HG03432 (cell line): ENCODE measurements at regions not wholly inside any gene's neighbourhood (a gene's known extent, or its start where the extent isn't known, plus 50 kb on each side); places are given as distances from the start of the nearest gene placed in this dataset.

ENCODE experiments used
- ATAC-seq: cut with Tn5 transposase; IDR thresholded peaks from one replicate; pipeline ENCODE4 v1.9.1; 2021; ENCODE audit warnings: mild to moderate bottlenecking, moderate library complexity; ENCODE audit not compliant: unreplicated experiment

DNA sequence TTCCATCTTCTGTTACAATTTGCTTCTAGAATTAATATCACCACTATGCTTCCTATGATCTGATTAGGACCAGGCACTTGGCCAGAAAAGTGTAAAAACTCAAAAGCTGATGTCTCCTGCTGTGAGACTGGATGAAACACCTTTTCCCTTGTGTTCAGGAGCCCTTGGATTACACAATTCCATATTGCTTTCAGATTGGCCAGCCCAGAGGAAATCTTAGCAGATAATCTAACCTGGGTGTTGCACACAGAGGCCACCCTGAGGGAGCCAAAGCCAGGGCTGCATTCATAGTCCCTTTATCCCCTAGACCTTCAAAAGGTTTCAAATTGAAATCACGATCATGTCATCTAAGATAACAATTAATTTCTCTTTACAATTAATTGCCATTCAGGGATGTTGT is 94.1 kb upstream of the SELENOP start:
- ATAC-seq, result no peak

DNA sequence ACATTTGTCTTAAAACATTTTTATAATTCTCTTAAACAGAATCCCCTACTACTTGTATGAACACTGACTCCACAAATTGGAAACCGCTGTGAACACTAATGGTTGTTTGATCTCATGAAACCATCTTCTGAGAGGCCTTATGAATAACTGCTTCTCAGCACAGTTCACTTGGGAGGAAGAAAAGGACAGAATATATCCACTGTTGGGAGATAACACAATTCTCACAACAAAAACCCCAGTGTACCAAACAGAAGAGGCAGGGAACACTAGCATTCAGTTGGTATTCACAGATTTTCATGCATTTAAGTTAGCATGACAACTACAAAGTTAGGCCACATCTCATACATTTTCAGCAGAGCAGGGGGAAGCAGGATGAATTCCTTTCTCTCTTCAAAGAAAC is 89.0 kb upstream of the SELENOP start:
- ATAC-seq, result no peak

DNA sequence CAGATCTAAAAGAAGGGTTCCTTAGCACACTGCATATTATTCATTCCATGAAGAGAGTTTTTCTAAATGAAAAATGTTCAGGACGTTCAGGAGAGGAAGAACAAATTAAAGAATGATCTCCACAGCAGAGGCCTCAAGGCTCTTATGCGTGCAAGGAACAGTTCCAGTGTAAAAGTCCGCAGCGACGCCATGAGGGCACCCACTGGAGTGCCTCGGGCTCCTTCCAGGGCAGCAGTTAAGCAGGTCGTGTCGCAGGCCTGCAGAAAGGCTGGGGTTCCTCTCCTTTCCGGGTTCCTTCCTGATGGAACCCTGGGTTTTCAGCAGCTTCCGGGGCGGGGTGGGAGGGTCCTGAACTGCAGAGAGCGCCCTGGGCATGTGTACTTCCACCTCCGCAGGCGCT is 87.1 kb upstream of the SELENOP start:
- ATAC-seq, result no peak

DNA sequence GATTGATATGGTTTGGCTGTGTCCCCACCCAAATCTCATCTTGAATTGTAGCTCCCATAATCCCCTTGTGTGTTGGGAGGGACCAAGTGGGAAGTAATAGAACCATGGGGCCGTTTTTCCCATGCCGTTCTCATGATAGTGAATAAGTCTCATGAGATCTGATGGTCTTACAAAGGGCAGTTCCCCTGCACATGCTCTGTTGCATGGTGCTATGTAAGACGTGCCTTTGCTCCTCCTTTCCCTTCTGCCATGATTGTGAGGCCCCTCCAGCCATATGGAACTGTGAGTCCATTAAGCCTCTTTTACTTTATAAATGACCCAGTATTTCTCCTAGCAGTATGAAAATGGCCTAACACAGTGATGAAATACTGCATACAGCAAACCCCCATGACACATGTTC is 84.8 kb upstream of the SELENOP start:
- ATAC-seq, result no peak

DNA sequence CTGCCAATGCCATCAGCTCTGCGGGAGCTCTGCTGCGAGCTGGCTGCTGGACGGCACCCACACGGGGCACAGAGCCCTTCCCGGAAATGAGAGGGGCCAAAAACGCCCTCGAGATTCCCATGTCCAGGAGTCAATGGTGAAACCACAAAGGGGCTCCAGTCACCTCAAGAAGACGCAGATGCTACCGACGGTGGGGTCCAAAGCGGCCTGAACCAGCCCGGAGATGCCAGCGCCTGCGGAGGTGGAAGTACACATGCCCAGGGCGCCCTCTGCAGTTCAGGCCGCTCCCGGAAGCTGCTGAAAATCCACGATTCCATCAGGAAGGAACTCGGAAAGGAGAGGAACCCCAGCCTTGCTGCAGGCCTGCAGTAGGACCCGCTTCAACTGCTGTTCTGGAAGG is 82.4 kb upstream of the SELENOP start:
- no peak for ATAC-seq

DNA sequence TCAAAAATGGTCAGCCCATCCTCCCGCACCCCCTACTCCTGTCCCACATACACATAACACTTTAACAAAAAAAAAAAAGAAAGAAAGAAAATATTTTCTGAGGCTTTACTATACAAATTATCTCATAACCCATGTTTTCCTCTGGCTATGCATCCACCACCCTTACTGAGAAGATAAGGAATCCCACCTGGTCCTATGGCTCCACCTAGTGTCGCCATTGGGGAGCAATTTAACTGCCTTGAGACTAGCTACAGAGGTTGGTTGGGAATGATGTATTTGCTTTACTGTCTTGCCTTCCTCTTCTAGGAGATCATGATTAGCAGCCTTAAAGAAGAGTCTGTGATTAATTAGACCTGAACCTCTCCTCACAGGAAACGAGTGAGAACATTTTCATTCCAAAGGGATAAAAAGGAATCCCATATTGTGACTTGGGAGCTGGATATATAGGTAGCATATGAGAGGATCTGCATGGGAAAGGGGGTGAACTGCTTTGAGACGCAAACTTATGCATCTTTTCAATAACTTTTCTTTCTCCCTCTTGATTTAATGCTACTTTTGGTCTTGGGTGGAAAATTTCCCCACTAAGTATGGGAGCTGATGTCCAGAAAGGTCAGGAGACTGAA is 77.7 kb upstream of the SELENOP start:
- ATAC-seq, result peak; percentile 96

DNA sequence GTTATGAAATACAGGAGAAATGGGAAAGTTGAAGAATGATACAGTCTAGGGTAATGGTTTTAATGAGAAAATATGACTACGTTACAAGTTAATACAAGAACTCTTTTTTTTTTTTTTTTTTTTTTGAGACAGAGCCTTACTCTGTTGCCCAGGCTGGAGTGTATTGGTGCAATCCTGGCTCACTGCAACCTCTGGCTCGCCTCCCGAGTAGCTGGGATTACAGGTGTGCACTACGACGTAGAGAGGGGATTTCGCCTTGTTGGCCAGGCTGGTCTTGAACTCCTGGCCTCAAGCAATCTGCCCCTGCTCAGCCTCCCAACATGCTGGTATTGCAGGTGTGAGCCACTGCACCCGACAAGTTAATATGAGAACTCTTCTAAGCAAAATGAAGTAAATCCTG is 77.1 kb upstream of the SELENOP start:
- no peak for ATAC-seq

DNA sequence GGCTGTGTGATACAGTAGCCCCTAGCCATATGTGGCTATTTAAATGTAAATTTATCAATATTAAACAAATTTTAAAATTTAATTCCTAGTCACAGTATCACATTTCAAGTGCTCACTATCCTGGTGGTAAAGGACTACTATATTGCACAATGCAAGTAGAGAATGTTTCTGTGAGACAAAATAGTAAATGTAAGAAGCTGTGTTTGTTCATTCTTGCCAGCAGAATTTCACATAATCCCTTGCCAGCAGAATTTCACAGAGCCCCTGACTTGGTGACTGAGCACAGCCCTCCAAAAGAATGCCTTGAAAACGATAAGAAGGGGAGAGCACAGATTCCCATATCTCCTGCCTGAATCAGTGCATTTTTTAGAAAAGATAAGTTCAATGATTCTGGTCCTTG is 75.9 kb upstream of the SELENOP start:
- ATAC-seq, result no peak

DNA sequence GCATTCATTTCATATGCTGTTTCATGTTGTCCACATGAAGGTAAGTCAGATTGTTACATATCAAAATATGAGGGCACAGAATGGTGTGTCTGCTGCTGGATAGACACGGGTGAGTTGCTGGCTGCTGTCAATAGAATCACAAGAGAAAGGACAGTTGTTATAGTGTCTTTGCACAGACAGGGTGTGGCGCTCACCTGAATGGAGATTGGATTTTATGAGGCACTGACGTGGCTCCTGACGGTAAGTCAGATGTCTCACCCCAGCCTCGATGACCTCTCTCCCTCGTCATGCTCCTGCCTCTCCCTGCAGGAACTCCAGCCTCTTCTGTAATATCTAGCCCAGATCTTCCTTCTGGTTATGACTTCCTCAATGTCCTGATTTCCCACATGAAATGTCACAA is 75.4 kb upstream of the SELENOP start:
- no peak for ATAC-seq

DNA sequence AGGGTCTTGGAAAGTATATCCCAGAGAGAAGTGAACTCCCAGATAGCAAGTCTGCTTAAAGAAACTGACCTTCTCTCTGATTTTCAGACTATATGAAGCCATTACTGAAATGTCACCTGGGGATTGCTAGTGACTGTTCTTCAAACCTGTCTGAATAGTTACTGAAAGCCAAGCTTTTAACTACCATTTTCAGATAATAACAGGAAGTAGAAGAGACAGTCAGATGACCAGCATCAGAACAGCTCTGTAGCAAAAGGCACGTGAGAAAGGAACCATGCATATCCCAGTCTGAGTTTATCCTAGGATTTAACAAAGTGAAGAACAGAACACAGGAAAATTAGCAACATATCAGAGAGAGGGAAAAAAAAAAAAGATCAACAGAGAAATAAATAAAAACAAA is 74.9 kb upstream of the SELENOP start:
- no peak for ATAC-seq

DNA sequence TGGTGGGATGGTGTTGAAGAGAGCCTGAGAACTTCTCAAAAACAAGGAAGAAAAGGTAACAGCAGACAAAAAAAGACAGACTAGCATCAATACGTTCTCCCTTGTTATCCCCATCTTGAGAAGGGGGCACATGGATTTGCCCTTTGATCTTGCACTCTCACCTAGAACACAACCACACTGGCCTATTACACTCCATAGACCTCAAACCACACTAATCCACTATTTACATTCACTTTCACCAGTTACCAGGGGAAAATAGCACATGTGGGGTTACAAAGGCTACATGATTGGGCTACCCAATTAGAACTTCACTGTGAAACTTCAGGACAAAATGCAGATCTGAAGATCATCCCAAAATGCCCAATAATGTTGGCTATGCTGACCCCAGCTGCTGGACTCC is 72.6 kb upstream of the SELENOP start:
- ATAC-seq, result no peak

DNA sequence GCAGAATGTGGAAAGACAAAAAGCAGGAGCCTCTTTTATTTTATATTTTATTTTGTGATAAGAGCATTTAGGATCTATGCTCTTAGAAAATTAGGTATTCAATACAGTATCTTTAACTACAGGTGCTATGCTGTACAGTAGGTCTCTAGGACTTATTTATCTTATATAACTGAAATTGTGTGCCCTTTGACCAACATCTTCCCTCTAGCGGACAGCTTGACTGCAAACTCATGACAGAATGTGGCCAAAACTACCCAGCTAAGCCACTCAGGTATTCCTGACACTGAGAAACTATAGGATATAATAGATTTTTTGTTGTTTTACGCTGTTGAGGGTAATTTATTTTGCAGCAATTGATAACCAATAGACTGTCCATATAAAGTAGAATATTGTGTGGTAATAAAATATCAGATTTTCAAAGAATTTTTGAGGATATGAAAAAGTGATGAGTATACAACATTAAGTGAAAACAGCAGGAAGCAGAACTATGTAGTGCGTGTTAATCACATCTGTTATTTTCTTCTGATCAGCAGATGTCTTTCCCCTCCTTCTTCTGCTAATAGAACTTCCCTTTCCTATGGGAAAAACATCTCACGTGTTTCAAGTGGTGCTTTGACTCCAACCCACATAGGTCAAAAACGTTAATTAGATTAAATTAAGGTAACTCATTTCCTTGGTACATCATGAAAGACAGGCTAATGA is 69.9 kb upstream of the SELENOP start:
- ATAC-seq, result no peak

DNA sequence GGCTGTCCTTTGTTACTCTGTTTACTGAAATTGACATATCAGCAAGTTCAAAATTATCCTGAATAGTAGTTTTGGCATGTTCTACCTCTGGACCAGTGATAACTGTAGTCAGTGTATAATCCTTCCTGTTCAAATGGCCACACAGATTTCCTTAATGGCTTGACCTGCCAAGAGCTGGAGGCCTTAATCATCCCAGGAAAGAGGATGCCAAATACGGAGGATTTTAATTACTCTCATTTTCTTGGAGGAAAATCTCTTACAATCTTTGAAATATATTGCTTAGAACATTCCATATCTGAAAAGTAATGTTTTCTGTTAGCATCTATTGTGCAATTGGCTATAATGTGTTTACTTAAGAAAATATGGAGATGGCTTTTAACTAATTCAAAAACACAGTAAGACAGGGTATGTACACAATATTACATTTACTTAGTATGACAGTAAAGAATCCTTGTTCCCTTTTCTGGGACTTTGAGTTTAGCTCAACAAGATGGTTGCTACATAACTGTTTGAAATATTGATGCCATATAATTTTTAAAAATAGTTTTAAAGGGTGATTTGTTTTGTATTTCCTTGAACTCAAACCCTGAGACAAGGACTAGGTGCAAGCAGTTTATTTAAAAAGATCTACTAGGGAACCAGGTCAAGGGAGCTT is 68.9 kb upstream of the SELENOP start:
- no peak for ATAC-seq

DNA sequence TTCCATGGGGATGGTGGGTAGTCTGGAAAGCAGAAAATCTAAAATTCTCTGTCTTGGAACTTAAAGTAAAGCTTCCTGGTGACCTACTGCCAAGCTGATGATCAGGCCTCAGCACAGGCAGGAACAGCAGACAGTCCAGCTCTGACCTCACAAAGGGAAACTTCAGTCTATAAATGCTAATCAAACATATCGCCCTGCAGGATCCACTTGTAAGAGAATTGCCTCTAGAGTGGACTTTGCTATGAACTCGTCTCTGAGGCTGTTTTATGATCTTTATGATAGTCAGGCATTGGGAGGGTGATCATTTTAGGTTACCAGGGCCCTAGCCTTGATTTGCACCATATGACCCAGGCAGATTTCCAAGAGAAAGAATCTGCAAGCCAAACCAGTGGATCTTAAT is 67.6 kb upstream of the SELENOP start:
- ATAC-seq, result no peak

DNA sequence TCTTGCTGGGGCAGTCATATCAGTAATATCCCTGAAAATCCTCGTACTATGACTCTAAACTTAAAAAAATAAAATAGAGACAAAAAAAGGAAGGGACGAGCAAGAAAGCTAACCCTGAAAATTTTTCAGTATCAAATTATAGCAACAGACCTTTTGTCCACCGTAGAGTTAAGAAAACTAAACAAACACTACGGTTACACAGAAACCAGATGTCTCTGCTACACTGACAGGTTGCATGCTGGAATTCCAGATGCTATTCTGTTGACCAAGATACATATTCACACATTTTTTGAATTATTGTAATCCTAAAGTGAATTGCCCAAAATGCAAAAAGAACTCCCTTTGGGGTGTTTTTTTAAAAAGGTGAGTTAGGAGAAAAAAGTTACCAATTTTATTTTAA is 66.9 kb upstream of the SELENOP start:
- ATAC-seq, result no peak

DNA sequence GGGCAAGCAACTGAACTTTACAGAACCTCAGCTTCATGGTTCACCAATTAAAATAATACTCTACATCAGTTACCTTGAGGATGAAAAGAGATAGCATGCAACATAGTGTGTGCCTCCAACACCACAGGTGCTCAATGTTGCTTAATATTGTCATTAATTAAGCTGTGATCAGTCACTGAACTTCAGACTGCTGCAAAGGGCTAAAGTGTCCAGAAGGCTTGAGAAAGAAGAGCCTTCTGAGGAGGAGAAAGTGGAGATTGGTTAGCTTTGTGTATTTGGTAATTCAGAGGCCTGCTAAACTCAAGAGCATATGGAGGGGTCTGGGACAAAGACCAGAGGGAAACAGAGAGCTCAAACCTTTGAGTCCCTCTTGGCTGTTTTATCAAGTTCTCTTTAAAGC is 66.3 kb upstream of the SELENOP start:
- ATAC-seq, result no peak

DNA sequence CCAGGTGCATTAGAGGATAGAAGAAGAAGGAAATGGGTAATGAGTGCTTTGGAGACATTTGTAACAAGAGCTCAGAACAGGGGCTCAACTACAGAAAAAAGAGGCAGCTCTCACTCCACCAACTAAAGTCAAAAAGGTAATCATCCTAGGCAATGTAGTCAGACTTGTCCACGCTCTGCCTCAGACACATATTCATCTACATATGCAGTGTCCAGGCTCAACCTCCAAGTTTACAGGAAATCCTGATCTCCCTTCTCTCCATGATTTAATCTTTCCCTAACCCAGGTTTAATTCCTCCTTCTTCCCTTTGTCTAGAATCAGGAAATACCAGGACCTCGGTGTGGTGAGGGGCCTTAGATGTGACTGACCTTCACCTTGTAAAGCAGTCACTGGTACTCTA is 65.7 kb upstream of the SELENOP start:
- ATAC-seq, result no peak

DNA sequence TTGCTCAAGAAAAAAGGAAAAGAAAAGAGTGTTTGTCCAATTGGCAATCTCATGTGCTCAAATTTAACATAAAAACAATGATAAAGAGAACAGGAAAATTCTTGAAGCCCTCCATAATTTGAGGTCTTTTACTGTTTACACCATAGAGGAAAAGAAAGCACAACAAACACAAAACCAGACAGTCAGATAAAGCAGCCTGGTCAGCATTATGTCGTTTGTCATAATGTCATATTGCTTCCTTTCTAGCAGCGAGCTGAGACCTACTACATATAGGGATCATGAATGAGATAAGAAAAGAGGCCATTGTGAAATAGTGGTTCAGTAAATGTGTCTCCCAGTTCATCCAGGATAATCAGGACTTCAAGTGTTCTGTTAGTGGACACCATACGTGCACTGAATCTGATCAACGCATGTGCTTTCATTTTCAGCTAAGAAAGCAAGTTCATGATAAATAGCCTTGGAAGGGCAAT is 64.7 kb upstream of the SELENOP start:
- no peak for ATAC-seq

DNA sequence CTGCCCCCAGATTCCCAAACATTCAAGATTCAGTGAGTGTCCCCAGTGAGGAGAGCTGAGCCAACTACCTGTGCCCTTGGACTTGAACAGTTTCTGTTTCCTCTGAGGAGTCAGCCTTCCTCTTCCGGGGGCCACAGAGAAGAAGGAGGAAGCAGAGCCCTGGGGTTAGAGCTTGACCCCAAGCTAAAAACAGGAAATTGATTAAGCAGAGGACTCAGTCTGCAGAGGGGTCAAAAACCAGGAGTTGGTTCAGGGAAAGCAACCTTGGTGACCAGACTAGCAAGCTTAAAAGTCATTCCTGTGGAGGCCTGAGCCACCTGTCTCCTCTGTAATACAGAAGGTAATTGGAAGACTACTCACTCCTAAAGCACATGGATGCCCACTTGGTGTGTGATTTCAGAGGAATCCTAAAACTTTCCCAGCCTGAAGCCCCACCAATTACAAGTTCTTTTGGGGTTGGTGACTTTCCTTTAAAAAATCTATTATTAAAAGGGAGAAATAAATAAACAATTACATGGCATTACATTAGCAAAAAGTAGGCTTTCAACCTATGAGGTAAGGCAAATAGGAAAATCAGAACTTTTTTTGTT is 64.2 kb upstream of the SELENOP start:
- ATAC-seq, result no peak

DNA sequence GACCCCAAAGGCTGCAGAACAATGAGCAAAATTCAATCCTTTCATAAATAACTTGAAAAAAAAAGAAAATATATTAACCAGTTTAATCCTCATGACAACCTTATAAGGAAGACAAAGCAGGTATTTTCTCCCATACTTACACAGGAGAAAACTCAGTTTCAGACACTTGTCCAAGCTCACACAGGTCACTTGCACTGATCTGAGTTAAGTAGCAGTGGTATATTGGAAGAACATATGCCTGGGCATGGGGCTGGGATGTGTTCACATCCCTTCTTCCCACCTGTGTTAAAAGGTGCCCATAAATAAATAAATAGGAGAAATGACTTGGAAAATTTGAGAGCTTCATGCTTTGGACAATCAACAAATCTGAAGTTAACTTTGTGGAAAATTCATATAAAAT is 63.5 kb upstream of the SELENOP start:
- no peak for ATAC-seq

DNA sequence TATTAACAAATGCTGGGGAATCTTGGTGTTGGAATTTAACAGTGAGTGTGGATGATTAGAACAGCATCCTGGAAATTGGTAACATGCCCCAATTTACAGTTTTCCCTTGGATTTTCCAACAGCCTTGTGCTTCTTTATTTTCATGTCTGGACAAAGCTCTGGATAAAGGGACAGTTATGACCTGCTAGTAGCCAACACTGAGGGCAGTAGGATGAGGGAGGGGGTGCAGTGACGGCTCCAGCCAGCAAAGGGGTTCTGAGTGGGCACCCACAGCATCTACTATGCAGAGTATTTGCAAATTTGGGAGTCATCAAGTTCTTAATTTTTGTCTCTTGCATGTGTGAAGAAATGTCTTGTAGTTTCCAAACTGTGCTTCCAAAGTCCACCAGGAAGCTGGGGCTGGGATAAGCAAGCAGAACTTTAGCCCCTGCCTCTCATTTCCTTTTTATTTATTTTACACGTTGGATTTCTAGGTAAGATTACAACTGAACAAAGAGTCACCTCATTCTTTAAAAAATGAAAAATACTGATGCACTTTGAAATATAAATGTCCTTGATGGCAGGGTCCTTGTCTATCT is 63.0 kb upstream of the SELENOP start:
- ATAC-seq, result no peak

DNA sequence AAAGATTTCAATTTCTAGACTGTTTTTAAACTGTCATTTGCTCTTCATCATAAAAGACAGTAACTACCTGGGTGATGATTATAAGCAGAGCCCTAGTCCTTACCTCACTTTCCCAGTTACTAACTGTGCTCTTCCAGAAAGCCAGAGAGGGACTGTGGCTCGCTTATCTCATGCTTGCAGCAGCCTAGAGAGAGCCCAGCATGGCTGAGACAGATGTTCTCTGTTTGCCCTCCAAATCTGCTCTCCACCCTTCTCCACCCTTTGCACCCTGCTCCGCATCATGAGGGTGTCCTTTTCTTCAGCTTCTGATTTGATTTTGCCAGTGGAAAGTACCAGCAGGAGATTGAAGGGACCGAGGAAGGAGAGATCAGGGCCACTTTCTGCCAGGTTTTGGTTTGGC is 61.2 kb upstream of the SELENOP start:
- no peak for ATAC-seq
